Breast epithelium (tissue), 4 donors: ENCODE measurements at regions not wholly inside any gene's neighbourhood (a gene's known extent, or its start where the extent isn't known, plus 50 kb on each side); places are given as distances from the start of the nearest gene placed in this dataset.

ENCODE experiments used
- DNase-seq, 2 donors: peaks; one replicate each; pipeline ENCODE4 v3.0.0-alpha.2; 2019; ENCODE audit warnings: low spot score in 2 of 2
- H3K27ac ChIP-seq, 2 donors: fragments of 200-600 bp; sonication (generic) in 1 of 2; one replicate each; pipeline ENCODE4 v1.5.1; 2016 to 2019; ENCODE audit warnings: mild to moderate bottlenecking in 1 of 2
- H3K27me3 ChIP-seq, 2 donors: fragments of 200-600 bp; sonication (generic) in 1 of 2; one replicate each; pipeline versions ENCODE4 v1.5.1 to v1.6.0; 2017 to 2019; ENCODE audit warnings: control low read depth in 1 of 2, mild to moderate bottlenecking in 1 of 2
- H3K36me3 ChIP-seq: fragments of 200-600 bp; one replicate; pipeline ENCODE4 v1.5.1; 2019
- H3K4me1 ChIP-seq, 2 donors: fragments of 200-600 bp; sonication (generic); one replicate each; pipeline ENCODE4 v1.5.1; 2016 to 2019; ENCODE audit warnings: control low read depth in 1 of 2
- H3K4me3 ChIP-seq, 3 donors: fragments of 200-600 bp; sonication (generic); 1 replicate in 2 of 3; 2 replicates in 1 of 3; pipeline ENCODE4 v1.5.1; 2016 to 2019; ENCODE audit warnings: mild to moderate bottlenecking in 3 of 3, moderate library complexity in 2 of 3
- H3K9me3 ChIP-seq, 2 donors: fragments of 200-600 bp; sonication (generic) in 1 of 2; one replicate each; pipeline ENCODE4 v1.5.1; 2016 to 2019; ENCODE audit warnings: control low read depth in 1 of 2
- POLR2A ChIP-seq: fragments of 450-650 bp; IDR thresholded peaks from one replicate; pipeline ENCODE4 v1.6.1; 2016; ENCODE audit warnings: antibody characterized with exemption, mild to moderate bottlenecking, moderate library complexity
- POLR2AphosphoS5 ChIP-seq, 3 donors: sonication (generic); formaldehyde crosslinking; IDR thresholded peaks; one replicate each; pipeline ENCODE4 v1.6.1; 2017; ENCODE audit warnings: antibody characterized with exemption in 3 of 3
- intact Hi-C: fragments of 100-400 bp; cut with DNase I; formaldehyde crosslinking; loops from one replicate; pipeline ENCODE4 v1.15.1; 2023; ENCODE audit warnings: low total_unique reads
- TF ChIP-seq, protein P1 (sequence below), 3 donors: fragments of 450-650 bp; IDR thresholded peaks; one replicate each; pipeline ENCODE4 v1.5.1; 2016 to 2017; ENCODE audit warnings: antibody characterized with exemption in 3 of 3, mild to moderate bottlenecking in 3 of 3, moderate library complexity in 3 of 3

DNA sequence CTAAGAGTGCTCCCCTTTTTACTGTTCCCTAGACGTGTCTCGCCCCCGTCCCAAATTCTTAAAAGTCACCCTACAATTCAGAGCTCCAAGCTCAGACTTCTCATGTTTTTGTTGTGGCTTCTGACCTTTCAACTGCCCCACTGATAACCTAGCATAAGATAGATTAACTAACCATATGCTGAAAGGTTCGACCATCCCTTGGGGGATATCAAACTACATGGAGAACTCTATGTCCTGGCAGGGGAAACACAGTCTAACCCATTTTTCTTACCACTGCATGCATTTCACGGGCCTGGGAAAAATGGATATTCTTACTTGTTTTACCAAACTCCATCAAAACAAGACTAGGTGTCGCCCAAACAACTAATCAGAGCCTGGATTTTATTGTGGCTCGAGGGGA lies 236.4 kb upstream of the MID1 start:
- H3K36me3 ChIP-seq: no peaks in the 10 kb centered on the region
- no peaks in the 10 kb centered on the region for H3K4me1 ChIP-seq
- H3K9me3 ChIP-seq: peaks cover 0 to 3% of the 10 kb centered on the region in 2 donors
- no peak for TF ChIP-seq POLR2AphosphoS5 (IDR thresholded peaks at IDR 0.05)
- TF ChIP-seq, protein P1, sequence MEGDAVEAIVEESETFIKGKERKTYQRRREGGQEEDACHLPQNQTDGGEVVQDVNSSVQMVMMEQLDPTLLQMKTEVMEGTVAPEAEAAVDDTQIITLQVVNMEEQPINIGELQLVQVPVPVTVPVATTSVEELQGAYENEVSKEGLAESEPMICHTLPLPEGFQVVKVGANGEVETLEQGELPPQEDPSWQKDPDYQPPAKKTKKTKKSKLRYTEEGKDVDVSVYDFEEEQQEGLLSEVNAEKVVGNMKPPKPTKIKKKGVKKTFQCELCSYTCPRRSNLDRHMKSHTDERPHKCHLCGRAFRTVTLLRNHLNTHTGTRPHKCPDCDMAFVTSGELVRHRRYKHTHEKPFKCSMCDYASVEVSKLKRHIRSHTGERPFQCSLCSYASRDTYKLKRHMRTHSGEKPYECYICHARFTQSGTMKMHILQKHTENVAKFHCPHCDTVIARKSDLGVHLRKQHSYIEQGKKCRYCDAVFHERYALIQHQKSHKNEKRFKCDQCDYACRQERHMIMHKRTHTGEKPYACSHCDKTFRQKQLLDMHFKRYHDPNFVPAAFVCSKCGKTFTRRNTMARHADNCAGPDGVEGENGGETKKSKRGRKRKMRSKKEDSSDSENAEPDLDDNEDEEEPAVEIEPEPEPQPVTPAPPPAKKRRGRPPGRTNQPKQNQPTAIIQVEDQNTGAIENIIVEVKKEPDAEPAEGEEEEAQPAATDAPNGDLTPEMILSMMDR (IDR thresholded peaks at IDR 0.05): no peak
- DNase-seq: no peak
- H3K27ac ChIP-seq: no peak overlapping the region
- intact Hi-C loops: loop anchor here (5.0 kb wide), 1 partner anchor 1124 kb away; no protein-coding TSS in a partner anchor
- H3K27me3 ChIP-seq: peaks cover 0 to 16% of the 10 kb centered on the region in 2 donors
- H3K4me3 ChIP-seq: no peak overlapping the region

DNA sequence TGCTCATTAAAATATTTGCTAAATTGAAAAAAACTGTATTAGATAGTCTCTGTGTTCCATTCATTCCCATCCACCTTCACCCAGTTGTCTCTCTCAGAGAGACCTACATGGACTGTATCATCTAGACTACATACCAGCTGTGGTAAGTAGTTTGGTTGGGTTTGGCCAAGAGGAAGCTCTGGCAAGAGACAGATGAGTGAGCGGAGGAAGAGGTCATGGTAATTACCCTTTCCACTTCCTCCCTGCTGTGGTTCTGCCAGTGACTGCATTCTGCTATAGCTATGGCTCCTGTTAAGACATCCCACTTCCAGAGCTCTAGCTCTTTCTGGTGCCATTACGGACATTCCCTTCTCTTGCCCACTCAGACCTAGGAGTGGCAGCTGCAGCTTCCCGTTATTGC lies 239.0 kb upstream of the MID1 start:
- Histone ChIP-seq H3K4me3 (no peak overlapping the region), H3K4me1 (no peaks in the 10 kb centered on the region), H3K9me3 (peaks cover 0 to 3% of the 10 kb centered on the region in 2 donors), H3K36me3 (no peaks in the 10 kb centered on the region), H3K27me3 (peaks cover 0 to 8% of the 10 kb centered on the region in 2 donors), H3K27ac (no peak overlapping the region)
- DNase-seq: no peak
- TF ChIP-seq, protein P1 (IDR thresholded peaks at IDR 0.05): no peak
- TF ChIP-seq POLR2A (no peak), POLR2AphosphoS5 (IDR thresholded peaks at IDR 0.05) (no peak)
- intact Hi-C loops: loop anchor here (5.0 kb wide), 1 partner anchor 1127 kb away; no protein-coding TSS in a partner anchor

DNA sequence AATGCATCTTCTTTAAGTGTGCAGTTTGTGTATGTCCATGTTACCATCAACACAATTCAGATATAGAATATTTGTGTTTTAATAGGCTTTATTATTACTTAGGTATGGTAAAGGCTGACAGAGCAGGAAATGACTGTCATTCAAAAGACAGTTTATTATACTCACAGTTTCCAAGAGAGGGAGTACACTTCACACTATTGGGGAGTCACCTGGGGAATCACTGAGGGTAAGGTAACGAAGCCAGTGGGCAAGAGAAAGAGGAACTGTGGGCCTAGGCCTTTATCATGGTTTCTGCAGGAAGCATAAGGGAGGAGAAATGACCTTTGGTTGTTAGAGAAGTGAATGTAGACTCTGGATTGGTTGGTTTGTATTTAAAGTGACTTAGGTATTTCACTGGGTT lies 235.1 kb upstream of the HCCS start:
- Histone ChIP-seq H3K9me3 (no peaks in the 10 kb centered on the region), H3K4me3 (no peak overlapping the region), H3K27ac (no peak overlapping the region), H3K27me3 (no peaks in the 10 kb centered on the region), H3K4me1 (no peaks in the 10 kb centered on the region), H3K36me3 (no peaks in the 10 kb centered on the region)
- TF ChIP-seq, protein P1 (IDR thresholded peaks at IDR 0.05): no peak
- TF ChIP-seq POLR2AphosphoS5 (IDR thresholded peaks at IDR 0.05): no peak
- TF ChIP-seq POLR2A: no peak
- intact Hi-C loops: no loop called here
- no peak for DNase-seq

DNA sequence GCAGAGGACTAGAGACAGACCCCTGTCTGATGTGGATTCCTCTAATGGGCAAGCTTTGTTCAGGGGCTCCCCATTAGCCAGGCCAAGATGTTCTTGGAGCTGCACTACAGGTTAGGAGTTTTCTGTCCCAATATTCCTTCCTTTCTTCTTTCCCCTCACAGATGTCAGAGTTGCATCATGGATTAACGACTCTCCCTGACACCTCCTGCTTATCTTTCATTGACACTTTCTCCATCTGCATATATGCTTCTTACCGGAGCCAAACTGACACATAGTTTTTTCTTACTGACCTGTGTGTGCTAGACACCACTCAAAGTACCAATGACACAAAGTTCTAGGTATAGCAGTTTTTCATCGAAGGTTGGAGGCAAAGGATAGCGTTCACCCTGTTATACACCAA lies 228.6 kb upstream of the HCCS start:
- intact Hi-C loops: no loop called here
- no peak overlapping the region for H3K4me3 ChIP-seq
- TF ChIP-seq POLR2A (no peak), POLR2AphosphoS5 (IDR thresholded peaks at IDR 0.05) (no peak)
- TF ChIP-seq, protein P1 (IDR thresholded peaks at IDR 0.05): no peak
- H3K4me1 ChIP-seq: no peaks in the 10 kb centered on the region
- no peak overlapping the region for H3K27ac ChIP-seq
- peaks cover 0 to 13% of the 10 kb centered on the region in 2 donors for H3K27me3 ChIP-seq
- DNase-seq: no peak
- no peaks in the 10 kb centered on the region for H3K36me3 ChIP-seq
- H3K9me3 ChIP-seq: no peaks in the 10 kb centered on the region

DNA sequence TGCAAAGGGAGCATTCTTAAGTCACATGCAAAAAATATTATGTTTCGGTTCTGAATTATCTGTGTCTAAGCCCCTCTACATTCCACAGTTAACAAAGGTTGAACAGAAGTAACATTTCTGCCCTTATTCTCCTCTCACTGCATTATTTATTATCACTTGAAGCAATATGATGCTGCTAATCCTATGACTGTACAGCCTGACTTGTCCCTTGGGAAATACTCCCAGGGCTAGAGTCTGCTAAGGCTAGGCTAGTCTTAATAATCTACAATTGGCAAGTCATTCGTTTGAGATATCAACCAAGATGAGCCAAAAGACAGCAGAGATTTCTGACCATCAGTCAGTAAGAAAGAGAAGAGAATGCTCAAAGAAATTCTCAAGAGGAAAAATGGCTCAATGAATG lies 226.9 kb upstream of the HCCS start:
- Histone ChIP-seq H3K4me1 (no peaks in the 10 kb centered on the region), H3K9me3 (no peaks in the 10 kb centered on the region), H3K27ac (no peak overlapping the region), H3K27me3 (peaks cover 0 to 13% of the 10 kb centered on the region in 2 donors), H3K4me3 (no peak overlapping the region), H3K36me3 (no peaks in the 10 kb centered on the region)
- no peak for DNase-seq
- intact Hi-C loops: no loop called here
- TF ChIP-seq POLR2AphosphoS5 (IDR thresholded peaks at IDR 0.05) (no peak), POLR2A (no peak)
- TF ChIP-seq, protein P1 (IDR thresholded peaks at IDR 0.05): no peak
